ENCODE measurements at regions not wholly inside any gene's neighbourhood (a gene's known extent, or its start where the extent isn't known, plus 50 kb on each side); places are given as distances from the start of the nearest gene placed in this dataset.

- Mint-ChIP-seq H3K4me1 (peaks cover 6% of the 10 kb centered on the region), H3K27me3 (ENCODE audit: low read depth) (no peaks in the 10 kb centered on the region), H3K36me3 (peaks cover under 1% of the 10 kb centered on the region), H3K9me3 (peaks cover 5% of the 10 kb centered on the region), H3K4me3 (no peak overlapping the region), H3K27ac (no peak overlapping the region)
- TF ChIP-seq CTCF (IDR thresholded peaks at IDR 0.05; ENCODE audit: unreplicated experiment), result no peak
- DNase-seq (ENCODE audit: low spot score in 2 of 2, unreplicated experiment in 2 of 2), result no peak
Measured at GRCh38 chr7:19247017-19247416, 101.8 kb upstream of the FERD3L start.

GRCh38 chr7:19242246-19242645, 97.0 kb upstream of the FERD3L start:
- H3K9me3 Mint-ChIP-seq, result peaks cover 40% of the 10 kb centered on the region
- H3K27ac Mint-ChIP-seq, result no peak overlapping the region
- no peaks in the 10 kb centered on the region for H3K4me1 Mint-ChIP-seq
- no peak for DNase-seq (ENCODE audit: low spot score in 2 of 2, unreplicated experiment in 2 of 2)
- H3K36me3 Mint-ChIP-seq, result peaks cover 13% of the 10 kb centered on the region
- no peak for TF ChIP-seq CTCF (IDR thresholded peaks at IDR 0.05; ENCODE audit: unreplicated experiment)
- no peaks in the 10 kb centered on the region for H3K27me3 Mint-ChIP-seq (ENCODE audit: low read depth)
- no peak overlapping the region for H3K4me3 Mint-ChIP-seq

- Mint-ChIP-seq H3K9me3 (peaks cover 56% of the 10 kb centered on the region), H3K4me1 (peaks cover 2% of the 10 kb centered on the region), H3K36me3 (peaks cover 21% of the 10 kb centered on the region), H3K27me3 (ENCODE audit: low read depth) (no peaks in the 10 kb centered on the region), H3K4me3 (no peak overlapping the region), H3K27ac (no peak overlapping the region)
- DNase-seq (ENCODE audit: low spot score in 2 of 2, unreplicated experiment in 2 of 2), result no peak
- no peak for TF ChIP-seq CTCF (IDR thresholded peaks at IDR 0.05; ENCODE audit: unreplicated experiment)
Measured at GRCh38 chr7:19239951-19240350, 94.7 kb upstream of the FERD3L start.

- Mint-ChIP-seq H3K4me1 (peaks cover 2% of the 10 kb centered on the region), H3K27ac (no peak overlapping the region), H3K36me3 (peaks cover 17% of the 10 kb centered on the region), H3K27me3 (ENCODE audit: low read depth) (no peaks in the 10 kb centered on the region), H3K9me3 (peaks cover 55% of the 10 kb centered on the region), H3K4me3 (no peak overlapping the region)
- no peak for TF ChIP-seq CTCF (IDR thresholded peaks at IDR 0.05; ENCODE audit: unreplicated experiment)
- no peak for DNase-seq (ENCODE audit: low spot score in 2 of 2, unreplicated experiment in 2 of 2)
Measured at GRCh38 chr7:19235680-19236079, 90.5 kb upstream of the FERD3L start.

GRCh38 chr7:19224951-19225350, 79.7 kb upstream of the FERD3L start:
- no peak for TF ChIP-seq CTCF (IDR thresholded peaks at IDR 0.05; ENCODE audit: unreplicated experiment)
- Mint-ChIP-seq H3K27ac (peak overlapping the region; percentile 28), H3K4me1 (no peaks in the 10 kb centered on the region), H3K4me3 (no peak overlapping the region), H3K27me3 (ENCODE audit: low read depth) (no peaks in the 10 kb centered on the region), H3K9me3 (peaks cover 40% of the 10 kb centered on the region), H3K36me3 (peaks cover 9% of the 10 kb centered on the region)
- DNase-seq (ENCODE audit: low spot score in 2 of 2, unreplicated experiment in 2 of 2), result no peak

GRCh38 chr7:19215412-19215811, 70.2 kb upstream of the FERD3L start:
- no peak for TF ChIP-seq CTCF (IDR thresholded peaks at IDR 0.05; ENCODE audit: unreplicated experiment)
- peaks cover 4% of the 10 kb centered on the region for H3K36me3 Mint-ChIP-seq
- no peak for DNase-seq (ENCODE audit: low spot score in 2 of 2, unreplicated experiment in 2 of 2)
- no peak overlapping the region for H3K4me3 Mint-ChIP-seq
- H3K4me1 Mint-ChIP-seq, result peaks cover 39% of the 10 kb centered on the region
- peak overlapping the region; percentile 70 for H3K27ac Mint-ChIP-seq
- H3K27me3 Mint-ChIP-seq (ENCODE audit: low read depth), result no peaks in the 10 kb centered on the region
- H3K9me3 Mint-ChIP-seq, result peaks cover 11% of the 10 kb centered on the region

Measured in mesothelial cell of epicardium (in vitro differentiated cells).